ENCODE measurements at regions not wholly inside any gene's neighbourhood (a gene's known extent, or its start where the extent isn't known, plus 50 kb on each side); places are given as distances from the start of the nearest gene placed in this dataset.

DNA sequence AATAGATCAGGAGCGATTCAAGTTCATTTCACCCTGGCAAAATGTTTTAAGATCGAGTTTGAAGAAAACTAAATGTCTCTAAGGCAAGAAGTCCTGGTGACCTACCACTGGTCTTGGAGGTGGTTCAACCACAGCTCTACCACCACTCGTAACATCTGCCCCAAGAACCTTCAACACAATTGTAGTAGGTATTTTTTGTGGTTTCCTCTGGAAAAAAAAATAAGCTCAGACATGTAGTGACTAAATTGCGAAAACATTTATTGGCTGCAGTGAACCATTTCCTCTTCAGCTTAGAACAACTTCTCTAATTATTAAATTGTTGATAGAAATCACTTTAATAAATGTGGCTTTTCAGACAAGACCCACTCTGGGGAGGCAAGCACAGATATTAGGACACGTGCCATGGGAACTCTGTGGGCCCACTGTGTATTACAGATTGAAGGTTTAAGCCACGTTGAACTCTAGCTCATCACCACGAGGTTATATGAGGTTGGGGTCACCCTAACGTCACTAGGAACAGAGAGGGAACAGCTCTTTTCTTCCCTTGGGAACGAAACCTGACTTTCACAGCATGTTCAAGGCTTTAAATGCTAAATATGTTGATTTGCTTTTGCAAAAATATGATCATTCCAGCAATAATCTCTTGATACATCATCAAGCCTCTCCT lies 142.9 kb downstream of the HSD17B3 start:
- Histone ChIP-seq H3K4me3 (ENCODE audit: low read depth, low read length) (no peak overlapping the region), H3K36me3 (ENCODE audit: control insufficient read depth, insufficient read depth, low read length) (no peaks in the 10 kb centered on the region), H3K27me3 (replicated peaks; ENCODE audit: control insufficient read depth, insufficient read depth, low read length) (no peaks in the 10 kb centered on the region), H3K4me1 (no peaks in the 10 kb centered on the region), H3K9me3 (no peaks in the 10 kb centered on the region)
- no peaks in the 10 kb centered on the region for H3K27me3 Mint-ChIP-seq (ENCODE audit: insufficient read depth, unreplicated experiment)
- H3K9me3 Mint-ChIP-seq (ENCODE audit: unreplicated experiment): no peaks in the 10 kb centered on the region
- no peak overlapping the region for H3K4me3 Mint-ChIP-seq (ENCODE audit: unreplicated experiment)
- H3K4me1 Mint-ChIP-seq (ENCODE audit: low read depth, unreplicated experiment): no peaks in the 10 kb centered on the region
- no peak for DNase-seq
- H3K36me3 Mint-ChIP-seq (ENCODE audit: insufficient read depth, unreplicated experiment): no peaks in the 10 kb centered on the region
- BruUV-seq (replicated peaks): no TSS peak
- ChIA-PET POLR2A (interaction anchor here (0.6 kb wide), 1 partner anchor 73 kb away, joined by 3 read pairs; no protein-coding TSS in a partner anchor), CTCF (no interaction called here)
- intact Hi-C loops (cut with micrococcal nuclease; ENCODE audit: unreplicated experiment): no loop called here
- TF ChIP-seq CTCF (IDR thresholded peaks at IDR 0.05; ENCODE audit: insufficient read depth in 1 of 2, low read depth in 1 of 2, low read length in 1 of 2, severe bottlenecking in 1 of 2, unreplicated experiment in 1 of 2): no peak
- no peak overlapping the region for H3K27ac Mint-ChIP-seq (ENCODE audit: unreplicated experiment)

DNA sequence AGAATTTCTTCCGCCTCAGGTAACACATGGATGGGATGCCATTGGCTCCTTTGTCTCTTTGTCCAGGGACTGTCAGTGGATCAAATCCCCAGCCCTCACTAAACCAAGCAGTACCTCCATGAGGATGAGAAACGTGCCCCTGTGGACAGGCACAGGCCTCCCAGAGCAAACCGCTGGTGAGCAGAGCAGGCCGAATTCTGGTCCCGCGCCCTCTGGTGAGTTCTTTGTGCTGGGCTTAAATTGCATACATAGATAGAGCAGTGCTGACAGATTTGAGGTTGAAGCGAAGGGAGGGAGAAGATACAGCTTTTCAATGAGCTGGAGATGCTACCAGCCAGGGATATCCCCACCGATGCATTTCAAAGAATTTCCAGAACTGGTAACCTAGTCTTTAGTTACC lies 143.8 kb downstream of the HSD17B3 start:
- Mint-ChIP-seq H3K9me3 (ENCODE audit: unreplicated experiment) (no peaks in the 10 kb centered on the region), H3K27ac (ENCODE audit: unreplicated experiment) (no peak overlapping the region), H3K36me3 (ENCODE audit: insufficient read depth, unreplicated experiment) (no peaks in the 10 kb centered on the region), H3K27me3 (ENCODE audit: insufficient read depth, unreplicated experiment) (no peaks in the 10 kb centered on the region), H3K4me3 (ENCODE audit: unreplicated experiment) (no peak overlapping the region), H3K4me1 (ENCODE audit: low read depth, unreplicated experiment) (no peaks in the 10 kb centered on the region)
- no TSS peak for BruUV-seq (replicated peaks)
- DNase-seq: no peak
- ChIA-PET CTCF (no interaction called here), POLR2A (no interaction called here)
- Histone ChIP-seq H3K4me1 (no peaks in the 10 kb centered on the region), H3K27me3 (replicated peaks; ENCODE audit: control insufficient read depth, insufficient read depth, low read length) (no peaks in the 10 kb centered on the region), H3K4me3 (ENCODE audit: low read depth, low read length) (no peak overlapping the region), H3K9me3 (no peaks in the 10 kb centered on the region), H3K36me3 (ENCODE audit: control insufficient read depth, insufficient read depth, low read length) (no peaks in the 10 kb centered on the region)
- intact Hi-C loops (cut with micrococcal nuclease; ENCODE audit: unreplicated experiment): no loop called here
- no peak for TF ChIP-seq CTCF (IDR thresholded peaks at IDR 0.05; ENCODE audit: insufficient read depth in 1 of 2, low read depth in 1 of 2, low read length in 1 of 2, severe bottlenecking in 1 of 2, unreplicated experiment in 1 of 2)

- no peaks in the 10 kb centered on the region for H3K9me3 ChIP-seq
- no peaks in the 10 kb centered on the region for H3K27me3 Mint-ChIP-seq (ENCODE audit: insufficient read depth, unreplicated experiment)
- DNase-seq: no peak
- H3K36me3 ChIP-seq (ENCODE audit: control insufficient read depth, insufficient read depth, low read length): no peaks in the 10 kb centered on the region
- TF ChIP-seq CTCF (IDR thresholded peaks at IDR 0.05; ENCODE audit: insufficient read depth in 1 of 2, low read depth in 1 of 2, low read length in 1 of 2, severe bottlenecking in 1 of 2, unreplicated experiment in 1 of 2): no peak
- H3K4me3 Mint-ChIP-seq (ENCODE audit: unreplicated experiment): no peak overlapping the region
- H3K4me1 ChIP-seq: no peaks in the 10 kb centered on the region
- H3K27me3 ChIP-seq (replicated peaks; ENCODE audit: control insufficient read depth, insufficient read depth, low read length): no peaks in the 10 kb centered on the region
- intact Hi-C loops (cut with micrococcal nuclease; ENCODE audit: unreplicated experiment): no loop called here
- no peak overlapping the region for H3K4me3 ChIP-seq (ENCODE audit: low read depth, low read length)
- no peak overlapping the region for H3K27ac Mint-ChIP-seq (ENCODE audit: unreplicated experiment)
- no peaks in the 10 kb centered on the region for H3K9me3 Mint-ChIP-seq (ENCODE audit: unreplicated experiment)
- ChIA-PET CTCF (no interaction called here), POLR2A (no interaction called here)
- BruUV-seq (replicated peaks): no TSS peak
- H3K4me1 Mint-ChIP-seq (ENCODE audit: low read depth, unreplicated experiment): no peaks in the 10 kb centered on the region
- no peaks in the 10 kb centered on the region for H3K36me3 Mint-ChIP-seq (ENCODE audit: insufficient read depth, unreplicated experiment)
Measured at GRCh38 chr9:96157675-96158074, 144.3 kb downstream of the HSD17B3 start.

All from Caco-2 (cell line).